Spleen (tissue), 11 donors: ENCODE measurements at regions not wholly inside any gene's neighbourhood (a gene's known extent, or its start where the extent isn't known, plus 50 kb on each side); places are given as distances from the start of the nearest gene placed in this dataset.

Experiments
- DNase-seq: peaks from one replicate; pipeline ENCODE4 v3.0.0-alpha.2; 2020
- H3K27ac ChIP-seq, 8 donors: fragments of 200-600 bp; sonication (generic) in 7 of 8; 1 replicate in 4 of 8; 2 replicates in 4 of 8; pipeline versions ENCODE4 v1.5.0 to v1.8.0; 2016 to 2021; ENCODE audit warnings: inconsistent platforms in 4 of 8, mild to moderate bottlenecking in 4 of 8, moderate library complexity in 1 of 8
- H3K27me3 ChIP-seq, 7 donors: fragments of 200-600 bp; sonication (generic) in 6 of 7; replicated peaks in 1 of 7; 1 replicate in 4 of 7; 2 replicates in 3 of 7; pipeline versions ENCODE4 v1.5.0 to v1.8.0; 2016 to 2021; ENCODE audit warnings: inconsistent platforms in 3 of 7, mild to moderate bottlenecking in 1 of 7
- H3K36me3 ChIP-seq, 6 donors: fragments of 200-600 bp; sonication (generic) in 5 of 6; 1 replicate in 4 of 6; 2 replicates in 2 of 6; pipeline versions ENCODE4 v1.5.0 to v1.8.0; 2016 to 2021; ENCODE audit warnings: inconsistent platforms in 2 of 6
- H3K4me1 ChIP-seq, 6 donors: fragments of 200-600 bp; sonication (generic) in 5 of 6; 1 replicate in 3 of 6; 2 replicates in 3 of 6; pipeline versions ENCODE4 v1.5.0 to v1.8.0; 2016 to 2021; ENCODE audit warnings: inconsistent platforms in 3 of 6
- H3K4me3 ChIP-seq, 8 donors: fragments of 200-600 bp; sonication (generic) in 7 of 8; 1 replicate in 4 of 8; 2 replicates in 4 of 8; pipeline versions ENCODE4 v1.5.0 to v1.8.0; 2016 to 2021; ENCODE audit warnings: inconsistent platforms in 4 of 8, mild to moderate bottlenecking in 4 of 8, moderate library complexity in 2 of 8
- H3K9me3 ChIP-seq, 8 donors: fragments of 200-600 bp; sonication (generic) in 7 of 8; 1 replicate in 4 of 8; 2 replicates in 4 of 8; pipeline versions ENCODE4 v1.5.0 to v1.8.0; 2016 to 2021; ENCODE audit warnings: inconsistent platforms in 4 of 8
- POLR2A ChIP-seq, 3 donors: fragments of 450-650 bp; IDR thresholded peaks; one replicate each; pipeline ENCODE4 v1.5.1; 2017; ENCODE audit warnings: antibody characterized with exemption in 3 of 3, mild to moderate bottlenecking in 1 of 3
- POLR2AphosphoS5 ChIP-seq, 3 donors: sonication (generic); formaldehyde crosslinking; IDR thresholded peaks; one replicate each; pipeline ENCODE4 v1.5.1; 2017; ENCODE audit warnings: antibody characterized with exemption in 3 of 3
- WGBS, 5 donors: extraction: QIAGEN DNeasy Blood & Tissue Kit in 3 of 5; methylation state at CpG; one replicate each; pipeline versions ENCODE4 v1.1.5 to v1.1.7; 2013 to 2018; 5-methylcytosine and 5-hydroxymethylcytosine counted together
- intact Hi-C: fragments of 100-400 bp; cut with DNase I; formaldehyde crosslinking; loops from one replicate; pipeline ENCODE4 v1.15.0; 2023; ENCODE audit warnings: low total_unique reads
- TF ChIP-seq, protein P1 (sequence below), 11 experiments: fragments of 200-600 bp in 7 of 11; fragments of 450-650 bp in 4 of 11; sonication (generic) in 4 of 11; IDR thresholded peaks in 8 of 11; conservative IDR thresholded peaks in 3 of 11; 1 replicate in 7 of 11; 2 replicates in 4 of 11; pipeline versions ENCODE4 v1.4.0 to v1.8.0; 2016 to 2021; ENCODE audit warnings: antibody characterized with exemption in 11 of 11, inconsistent platforms in 4 of 11, mild to moderate bottlenecking in 1 of 11
- donor health status: healthy with polysubstance abuse.
- donor health status: DM: no; HTN: no; CAD: no; lungs with moderate emphysema.
- donor health status: DM: no; HTN: no; CAD: no.
- donor health status: Bipolar disorder and iron deficiency.
- donor health status: healthy.
- donor health status: DM: no; HTN: no; CAD: no.
- donor health status: DM: yes; HTN: yes; CAD: no.

DNA sequence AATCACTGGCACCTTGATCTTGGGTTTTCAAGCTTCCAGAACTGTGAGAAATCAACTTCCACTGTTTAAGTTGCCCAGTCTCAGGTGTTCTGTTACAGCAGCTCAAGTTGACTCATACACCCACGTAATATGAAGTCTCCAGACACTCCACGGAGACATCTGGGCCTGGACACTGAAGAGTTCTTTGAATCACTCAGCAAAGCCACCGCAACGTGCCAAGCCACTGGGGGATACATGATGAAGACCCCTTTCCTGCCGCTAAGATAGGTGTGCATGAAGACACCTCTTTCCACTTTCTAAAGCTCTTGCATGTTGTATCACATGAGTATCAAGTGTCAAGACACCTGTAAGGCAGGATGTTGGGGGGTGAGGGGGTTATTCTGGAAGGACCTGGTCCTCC, 311.7 kb upstream of the RTL1 start:
- H3K4me1 ChIP-seq: no peaks in the 10 kb centered on the region
- no peak overlapping the region for H3K4me3 ChIP-seq
- WGBS, 5 donors: 79 to 97% (median 95%) methylated on average over 5 of the region's 5 CpGs
- intact Hi-C loops: no loop called here
- DNase-seq: no peak
- no peaks in the 10 kb centered on the region for H3K27me3 ChIP-seq
- H3K9me3 ChIP-seq: peaks cover 0 to 52% (median 36%) of the 10 kb centered on the region in 8 donors
- H3K27ac ChIP-seq: no peak overlapping the region
- TF ChIP-seq, protein P1, sequence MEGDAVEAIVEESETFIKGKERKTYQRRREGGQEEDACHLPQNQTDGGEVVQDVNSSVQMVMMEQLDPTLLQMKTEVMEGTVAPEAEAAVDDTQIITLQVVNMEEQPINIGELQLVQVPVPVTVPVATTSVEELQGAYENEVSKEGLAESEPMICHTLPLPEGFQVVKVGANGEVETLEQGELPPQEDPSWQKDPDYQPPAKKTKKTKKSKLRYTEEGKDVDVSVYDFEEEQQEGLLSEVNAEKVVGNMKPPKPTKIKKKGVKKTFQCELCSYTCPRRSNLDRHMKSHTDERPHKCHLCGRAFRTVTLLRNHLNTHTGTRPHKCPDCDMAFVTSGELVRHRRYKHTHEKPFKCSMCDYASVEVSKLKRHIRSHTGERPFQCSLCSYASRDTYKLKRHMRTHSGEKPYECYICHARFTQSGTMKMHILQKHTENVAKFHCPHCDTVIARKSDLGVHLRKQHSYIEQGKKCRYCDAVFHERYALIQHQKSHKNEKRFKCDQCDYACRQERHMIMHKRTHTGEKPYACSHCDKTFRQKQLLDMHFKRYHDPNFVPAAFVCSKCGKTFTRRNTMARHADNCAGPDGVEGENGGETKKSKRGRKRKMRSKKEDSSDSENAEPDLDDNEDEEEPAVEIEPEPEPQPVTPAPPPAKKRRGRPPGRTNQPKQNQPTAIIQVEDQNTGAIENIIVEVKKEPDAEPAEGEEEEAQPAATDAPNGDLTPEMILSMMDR (IDR thresholded peaks at IDR 0.05 in 8 of 11, conservative IDR thresholded peaks at IDR 0.05 in 3 of 11): no peak
- TF ChIP-seq POLR2AphosphoS5 (IDR thresholded peaks at IDR 0.05): no peak
- TF ChIP-seq POLR2A (IDR thresholded peaks at IDR 0.05): no peak
- H3K36me3 ChIP-seq: no peaks in the 10 kb centered on the region

DNA sequence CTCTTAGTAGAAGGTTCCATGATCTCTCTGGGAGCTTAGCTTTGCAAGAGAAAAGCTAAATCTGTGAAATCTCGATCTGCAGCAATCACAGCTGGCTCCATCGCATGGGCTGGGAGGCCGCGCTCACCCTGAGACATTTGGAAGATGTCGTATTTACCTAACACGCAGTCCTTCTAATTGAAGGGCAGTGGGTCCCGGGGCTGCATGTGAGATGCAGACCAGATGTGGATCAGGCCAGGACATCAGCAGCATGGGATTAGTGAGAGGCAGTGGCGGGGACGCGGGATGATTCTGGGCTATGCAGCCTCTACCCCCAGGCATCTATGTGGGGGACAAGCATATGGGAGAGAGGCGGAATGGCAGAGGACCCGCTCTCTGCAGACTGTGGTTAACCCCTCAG, 312.4 kb upstream of the RTL1 start:
- WGBS, 5 donors: 75 to 93% (median 88%) methylated on average over 12 of the region's 12 CpGs
- Histone ChIP-seq H3K9me3 (peaks cover 0 to 46% (median 29%) of the 10 kb centered on the region in 8 donors), H3K27ac (no peak overlapping the region), H3K27me3 (no peaks in the 10 kb centered on the region), H3K4me3 (no peak overlapping the region), H3K36me3 (no peaks in the 10 kb centered on the region), H3K4me1 (no peaks in the 10 kb centered on the region)
- TF ChIP-seq, protein P1 (IDR thresholded peaks at IDR 0.05 in 8 of 11, conservative IDR thresholded peaks at IDR 0.05 in 3 of 11): no peak
- intact Hi-C loops: no loop called here
- DNase-seq: peak; percentile 49

DNA sequence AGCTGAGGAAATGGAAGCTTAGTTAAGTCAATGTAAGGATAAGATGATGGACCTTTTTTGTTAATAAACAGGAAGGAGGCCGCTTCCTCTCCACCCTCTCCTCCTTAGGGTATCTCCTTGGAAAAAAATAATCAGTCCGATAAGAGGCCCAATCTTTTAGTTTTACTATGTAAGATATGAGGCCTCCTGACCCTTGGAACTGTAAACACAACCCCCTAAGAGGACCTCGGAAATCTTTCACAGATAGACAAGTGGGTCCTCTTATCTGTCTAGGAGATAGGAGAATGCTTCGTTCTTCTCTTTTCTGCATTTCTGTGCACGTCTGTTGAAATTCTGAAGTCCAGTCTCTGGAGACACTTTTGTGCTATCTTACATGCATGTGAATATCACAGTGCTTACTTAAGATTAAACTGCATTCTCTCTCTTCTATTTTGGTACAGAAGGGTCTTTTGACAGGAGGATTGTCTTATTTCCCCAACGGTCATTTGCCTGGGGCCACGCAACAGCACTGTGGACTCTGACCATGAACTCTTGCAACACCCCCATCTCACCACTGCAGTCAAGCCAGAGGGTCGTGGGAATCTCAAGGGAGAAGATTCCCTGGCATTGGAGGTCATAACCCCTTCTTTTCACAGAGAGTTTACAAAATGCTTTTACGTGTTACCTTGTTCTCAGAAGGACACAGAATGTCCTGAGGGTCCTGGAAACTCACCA, 313.0 kb upstream of the RTL1 start:
- intact Hi-C loops: no loop called here
- DNase-seq: peak; percentile 13
- TF ChIP-seq, protein P1 (IDR thresholded peaks at IDR 0.05 in 8 of 11, conservative IDR thresholded peaks at IDR 0.05 in 3 of 11): no peak
- no peak for TF ChIP-seq POLR2A (IDR thresholded peaks at IDR 0.05)
- Histone ChIP-seq H3K4me1 (no peaks in the 10 kb centered on the region), H3K36me3 (no peaks in the 10 kb centered on the region), H3K9me3 (peaks cover 0 to 44% (median 23%) of the 10 kb centered on the region in 8 donors), H3K27me3 (no peaks in the 10 kb centered on the region), H3K4me3 (no peak overlapping the region), H3K27ac (no peak overlapping the region)
- 61 to 76% (median 70%) methylated on average over 9 of the region's 9 CpGs for WGBS, 5 donors

DNA sequence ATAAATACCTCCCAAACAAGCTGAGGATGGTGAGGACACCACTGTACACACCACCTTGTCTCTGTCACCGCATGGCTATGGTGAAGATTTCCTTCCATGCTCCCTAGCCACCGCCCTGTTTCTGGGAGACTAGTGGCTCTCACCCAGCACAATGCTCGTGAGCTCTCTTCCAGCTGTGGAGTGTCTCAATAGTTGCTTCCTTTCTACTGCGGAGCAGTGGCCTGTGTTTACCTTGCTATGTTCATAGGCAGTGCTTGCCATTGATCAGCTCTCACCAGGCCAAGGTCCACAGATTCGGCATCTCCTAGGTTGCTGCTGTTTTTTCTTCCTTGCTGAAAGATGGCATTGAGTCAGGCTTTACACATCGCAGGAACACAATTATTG, 313.6 kb upstream of the RTL1 start:
- intact Hi-C loops: no loop called here
- 84 to 94% (median 85%) methylated on average over 6 of the region's 6 CpGs for WGBS, 5 donors
- Histone ChIP-seq H3K4me3 (no peak overlapping the region), H3K36me3 (no peaks in the 10 kb centered on the region), H3K27me3 (no peaks in the 10 kb centered on the region), H3K4me1 (no peaks in the 10 kb centered on the region), H3K27ac (no peak overlapping the region), H3K9me3 (peaks cover 0 to 42% (median 18%) of the 10 kb centered on the region in 8 donors)
- peak; percentile 22 for DNase-seq
- TF ChIP-seq POLR2AphosphoS5 (IDR thresholded peaks at IDR 0.05) (no peak), POLR2A (IDR thresholded peaks at IDR 0.05) (no peak)
- TF ChIP-seq, protein P1 (IDR thresholded peaks at IDR 0.05 in 8 of 11, conservative IDR thresholded peaks at IDR 0.05 in 3 of 11): no peak
